ENCODE measurements at regions not wholly inside any gene's neighbourhood (a gene's known extent, or its start where the extent isn't known, plus 50 kb on each side); places are given as distances from the start of the nearest gene placed in this dataset.

GRCh38 chr7:142461437-142461836 lies 203.6 kb upstream of the PRSS58 start:
- TF ChIP-seq EZH2 (IDR thresholded peaks at IDR 0.05; ENCODE audit: borderline replicate concordance, low read length) (no peak), CTCF (conservative IDR thresholded peaks at IDR 0.05 in 1 of 2, IDR thresholded peaks at IDR 0.05 in 1 of 2; ENCODE audit: extremely low read depth in 1 of 2, insufficient read depth in 1 of 2, low read depth in 1 of 2, low read length in 2 of 2) (no peak)
